ENCODE measurements at regions not wholly inside any gene's neighbourhood (a gene's known extent, or its start where the extent isn't known, plus 50 kb on each side); places are given as distances from the start of the nearest gene placed in this dataset.

DNA sequence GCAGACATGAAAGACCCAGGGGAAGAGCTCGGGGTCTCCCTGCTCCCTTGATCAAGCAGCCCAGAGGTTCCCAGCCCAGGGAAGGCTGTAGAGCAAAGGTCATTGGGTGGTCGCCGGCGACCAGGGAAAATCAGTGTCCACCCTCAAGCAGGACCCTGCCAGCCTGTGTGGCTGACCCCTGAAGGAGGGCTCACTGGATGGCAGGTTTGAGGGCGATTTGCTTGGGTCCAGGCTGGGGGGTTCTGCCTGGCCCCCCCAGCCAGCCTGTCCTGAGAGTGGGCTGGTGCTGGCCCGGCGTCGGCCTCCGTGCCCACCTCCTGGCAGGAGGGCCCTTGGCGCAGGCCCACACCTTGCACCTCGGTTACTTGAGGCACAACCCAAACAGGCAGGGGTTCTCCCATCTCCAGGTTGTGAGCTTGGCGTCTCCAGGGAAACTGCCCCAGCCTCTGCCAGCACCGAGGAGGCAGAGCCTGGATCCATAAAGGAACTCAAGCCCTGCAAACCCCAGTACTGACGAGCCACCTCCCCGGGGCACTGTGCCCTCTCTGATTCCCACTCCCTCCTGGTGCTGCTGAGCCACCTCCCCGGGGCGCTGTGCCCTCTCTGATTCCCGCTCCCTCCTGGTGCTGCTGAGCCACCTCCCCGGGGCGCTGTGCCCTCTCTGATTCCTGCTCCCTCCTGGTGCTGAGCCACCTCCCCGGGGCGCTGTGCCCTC, 329.0 kb upstream of the SFSWAP start:
- TF ChIP-seq RAD21 (IDR thresholded peaks at IDR 0.05 in 1 of 2, conservative IDR thresholded peaks at IDR 0.05 in 1 of 2; ENCODE audit: low read depth in 2 of 2, low read length in 2 of 2) (no peak), CTCF (IDR thresholded peaks at IDR 0.05; ENCODE audit: control extremely low read depth in 1 of 3, insufficient read depth in 1 of 3, low read depth in 1 of 3, low read length in 3 of 3) (no peak), POLR2AphosphoS5 (IDR thresholded peaks at IDR 0.05; ENCODE audit: low read depth, low read length) (no peak), CREB1 (IDR thresholded peaks at IDR 0.05) (no peak), POLR2A (IDR thresholded peaks at IDR 0.05; ENCODE audit: control extremely low read depth in 1 of 2, low read depth in 2 of 2, low read length in 2 of 2) (no peak), TCF12 (IDR thresholded peaks at IDR 0.05; ENCODE audit: low read depth, low read length) (no peak)

All from H1 (cell line).